ENCODE measurements at regions not wholly inside any gene's neighbourhood (a gene's known extent, or its start where the extent isn't known, plus 50 kb on each side); places are given as distances from the start of the nearest gene placed in this dataset.

DNA sequence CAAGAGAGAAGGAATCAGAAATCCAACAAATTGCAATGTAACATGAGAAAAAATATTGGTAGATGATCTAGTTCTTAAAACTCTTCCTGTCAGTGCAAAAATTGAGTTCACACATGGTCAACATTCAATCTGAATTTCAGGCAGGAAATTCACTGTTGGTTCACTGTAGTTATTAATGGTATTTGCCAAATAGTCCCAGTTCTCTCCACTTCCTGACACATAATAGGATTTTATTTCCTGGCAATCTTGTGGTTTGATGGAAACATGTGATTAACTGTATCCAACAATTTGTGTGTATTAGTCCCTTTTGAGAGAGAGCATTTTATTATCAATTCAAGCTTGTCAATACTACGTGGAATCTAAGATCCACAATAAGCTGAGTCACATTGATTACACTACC, 1103.1 kb downstream of the ROBO2 start:
- no peak overlapping the region for H3K4me3 ChIP-seq
- no peaks in the 10 kb centered on the region for H3K27me3 ChIP-seq
- H3K4me1 ChIP-seq (ENCODE audit: low read depth) = no peaks in the 10 kb centered on the region
- DNase-seq (ENCODE audit: low read depth in 1 of 2, low spot score in 1 of 2) = no peak
- H3K27ac ChIP-seq = no peak overlapping the region
- TF ChIP-seq CTCF (IDR thresholded peaks at IDR 0.05; ENCODE audit: low read depth, low read length) = no peak
- no peaks in the 10 kb centered on the region for H3K9me3 ChIP-seq (ENCODE audit: low read depth)
- H3K36me3 ChIP-seq = no peaks in the 10 kb centered on the region

- Histone ChIP-seq H3K36me3 (no peaks in the 10 kb centered on the region), H3K4me3 (no peak overlapping the region), H3K27ac (no peak overlapping the region), H3K4me1 (ENCODE audit: low read depth) (no peaks in the 10 kb centered on the region), H3K27me3 (no peaks in the 10 kb centered on the region), H3K9me3 (ENCODE audit: low read depth) (no peaks in the 10 kb centered on the region)
- DNase-seq (ENCODE audit: low read depth in 1 of 2, low spot score in 1 of 2) = no peak
- no peak for TF ChIP-seq CTCF (IDR thresholded peaks at IDR 0.05; ENCODE audit: low read depth, low read length)
Observed at GRCh38 chr3:78148986-78149717, 1109.3 kb downstream of the ROBO2 start.

DNA sequence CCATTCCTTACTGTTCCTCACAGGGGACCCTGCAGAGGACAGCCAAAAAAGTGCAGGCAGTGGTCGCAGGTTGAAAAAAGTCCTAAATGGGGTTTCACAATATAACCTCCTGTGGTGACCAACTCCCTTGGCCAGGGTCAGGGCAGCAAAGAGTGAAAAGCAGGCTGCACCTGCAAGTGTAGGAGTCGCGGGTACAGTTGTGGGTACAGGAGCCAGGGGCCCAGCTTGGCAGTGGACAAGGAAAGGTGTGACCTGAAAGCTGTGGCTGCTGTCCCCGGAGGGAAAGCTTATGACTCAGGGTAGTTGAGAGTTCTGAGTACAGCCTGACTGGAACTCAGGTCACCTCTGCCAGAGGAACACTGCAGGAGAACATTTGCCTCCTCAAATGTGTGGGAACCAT, 1114.1 kb downstream of the ROBO2 start:
- no peaks in the 10 kb centered on the region for H3K9me3 ChIP-seq (ENCODE audit: low read depth)
- H3K27me3 ChIP-seq = no peaks in the 10 kb centered on the region
- no peak overlapping the region for H3K27ac ChIP-seq
- no peak overlapping the region for H3K4me3 ChIP-seq
- no peak for TF ChIP-seq CTCF (IDR thresholded peaks at IDR 0.05; ENCODE audit: low read depth, low read length)
- H3K36me3 ChIP-seq = no peaks in the 10 kb centered on the region
- no peak for DNase-seq (ENCODE audit: low read depth in 1 of 2, low spot score in 1 of 2)
- H3K4me1 ChIP-seq (ENCODE audit: low read depth) = no peaks in the 10 kb centered on the region

- Histone ChIP-seq H3K4me1 (ENCODE audit: low read depth) (no peaks in the 10 kb centered on the region), H3K36me3 (no peaks in the 10 kb centered on the region), H3K4me3 (no peak overlapping the region), H3K9me3 (ENCODE audit: low read depth) (no peaks in the 10 kb centered on the region), H3K27me3 (no peaks in the 10 kb centered on the region), H3K27ac (no peak overlapping the region)
- peak in 1 of 2 donors; percentile 19 for DNase-seq (ENCODE audit: low read depth in 1 of 2, low spot score in 1 of 2)
- TF ChIP-seq CTCF (IDR thresholded peaks at IDR 0.05; ENCODE audit: low read depth, low read length) = no peak
Observed at GRCh38 chr3:78154521-78155186, 1114.8 kb downstream of the ROBO2 start.

DNA sequence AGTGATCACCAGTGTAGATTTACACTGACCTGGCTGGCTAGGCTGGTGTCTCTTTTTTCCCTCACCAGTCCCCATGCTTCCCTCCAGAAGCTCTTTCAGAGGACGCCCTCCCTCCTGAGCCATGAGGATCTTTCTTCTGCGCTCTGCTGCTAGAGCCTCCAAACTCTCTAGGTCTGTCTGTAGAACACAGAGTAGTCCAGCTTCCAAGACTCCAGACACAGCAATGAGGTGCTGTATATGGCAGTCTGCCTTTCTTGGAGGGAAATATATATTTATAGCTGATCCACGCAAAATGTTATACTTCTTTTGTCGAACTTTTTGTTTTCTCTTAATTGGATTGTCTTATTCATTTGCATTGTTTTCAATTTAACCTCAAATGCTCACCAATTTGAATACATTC, 1121.8 kb downstream of the ROBO2 start:
- Histone ChIP-seq H3K4me1 (ENCODE audit: low read depth) (peaks cover 3% of the 10 kb centered on the region), H3K27me3 (no peaks in the 10 kb centered on the region), H3K9me3 (ENCODE audit: low read depth) (no peaks in the 10 kb centered on the region), H3K4me3 (no peak overlapping the region), H3K27ac (no peak overlapping the region), H3K36me3 (no peaks in the 10 kb centered on the region)
- no peak for DNase-seq (ENCODE audit: low read depth in 1 of 2, low spot score in 1 of 2)
- no peak for TF ChIP-seq CTCF (IDR thresholded peaks at IDR 0.05; ENCODE audit: low read depth, low read length)

All from cardiac muscle cell (in vitro differentiated cells and primary cell).